WERI-Rb-1 (cell line): ENCODE measurements at regions not wholly inside any gene's neighbourhood (a gene's known extent, or its start where the extent isn't known, plus 50 kb on each side); places are given as distances from the start of the nearest gene placed in this dataset.

Source experiments
- DNase-seq: peaks from one replicate; pipeline ENCODE4 v3.0.0-alpha.2; 2020
- H3K27ac ChIP-seq: fragments of 250-450 bp; sonication (Bioruptor Pico); 2 replicates; pipeline ENCODE4 v1.5.1; 2020; ENCODE audit warnings: mild to moderate bottlenecking, moderate library complexity
- H3K27me3 ChIP-seq: fragments of 250-450 bp; sonication (Bioruptor Pico); 2 replicates; pipeline ENCODE4 v1.5.1; 2021; ENCODE audit warnings: mild to moderate bottlenecking, low read depth, moderate library complexity; ENCODE audit not compliant: insufficient read depth, severe bottlenecking
- H3K36me3 ChIP-seq: fragments of 250-450 bp; sonication (Bioruptor Pico); 2 replicates; pipeline ENCODE4 v1.5.1; 2020; ENCODE audit warnings: mild to moderate bottlenecking, moderate library complexity
- H3K4me3 ChIP-seq: 2 replicates; pipeline ENCODE4 v1.5.1; 2011; ENCODE audit warnings: low read depth, mild to moderate bottlenecking, control low read depth, low read length
- H3K9me3 ChIP-seq: fragments of 250-450 bp; sonication (Bioruptor Pico); 2 replicates; pipeline ENCODE4 v1.5.1; 2021; ENCODE audit warnings: mild to moderate bottlenecking, moderate library complexity; ENCODE audit not compliant: severe bottlenecking
- CTCF ChIP-seq: IDR thresholded peaks from 2 replicates; pipeline ENCODE4 v1.5.1; 2011; ENCODE audit warnings: low read depth, mild to moderate bottlenecking, control low read depth, inconsistent platforms, low read length

- Histone ChIP-seq H3K4me3 (no peak overlapping the region), H3K9me3 (no peaks in the 10 kb centered on the region), H3K36me3 (no peaks in the 10 kb centered on the region), H3K27ac (no peak overlapping the region), H3K27me3 (no peaks in the 10 kb centered on the region)
- DNase-seq: no peak
- no peak for TF ChIP-seq CTCF
Measured at GRCh38 chr7:26614503-26614902, 249.9 kb downstream of the SKAP2 start.

- H3K36me3 ChIP-seq: no peaks in the 10 kb centered on the region
- no peak for TF ChIP-seq CTCF
- H3K4me3 ChIP-seq: no peak overlapping the region
- H3K27me3 ChIP-seq: no peaks in the 10 kb centered on the region
- H3K27ac ChIP-seq: no peak overlapping the region
- H3K9me3 ChIP-seq: no peaks in the 10 kb centered on the region
- no peak for DNase-seq
Measured at GRCh38 chr7:26616235-26616634, 248.2 kb downstream of the SKAP2 start.

GRCh38 chr7:26617066-26617465 is 247.3 kb downstream of the SKAP2 start:
- Histone ChIP-seq H3K27ac (no peak overlapping the region; the same call in 1 of the 2 replicates), H3K36me3 (no peaks in the 10 kb centered on the region), H3K9me3 (no peaks in the 10 kb centered on the region)

More at GRCh38 chr7:26617066-26617465, 247.3 kb downstream of the SKAP2 start:
- Histone ChIP-seq H3K27me3 (no peaks in the 10 kb centered on the region), H3K4me3 (no peak overlapping the region)
- TF ChIP-seq CTCF: no peak
- DNase-seq: no peak
